ENCODE measurements at regions not wholly inside any gene's neighbourhood (a gene's known extent, or its start where the extent isn't known, plus 50 kb on each side); places are given as distances from the start of the nearest gene placed in this dataset.

- H3K36me3 ChIP-seq (ENCODE audit: control insufficient read depth, insufficient read depth, low read length): no peaks in the 10 kb centered on the region
- FAIRE-seq (no peak), DNase-seq (ENCODE audit: low read depth) (no peak)
- TF ChIP-seq CTCF (IDR thresholded peaks at IDR 0.05; ENCODE audit: insufficient read depth, low read length, severe bottlenecking): no peak
- H3K27me3 ChIP-seq (ENCODE audit: control insufficient read depth, insufficient read depth, low read length): no peaks in the 10 kb centered on the region
- no peak overlapping the region for H3K4me3 ChIP-seq (ENCODE audit: low read depth, low read length)
These were observed 60.0 kb upstream of the AJAP1 start for GRCh38 chr1:4594286-4594991.

DNA sequence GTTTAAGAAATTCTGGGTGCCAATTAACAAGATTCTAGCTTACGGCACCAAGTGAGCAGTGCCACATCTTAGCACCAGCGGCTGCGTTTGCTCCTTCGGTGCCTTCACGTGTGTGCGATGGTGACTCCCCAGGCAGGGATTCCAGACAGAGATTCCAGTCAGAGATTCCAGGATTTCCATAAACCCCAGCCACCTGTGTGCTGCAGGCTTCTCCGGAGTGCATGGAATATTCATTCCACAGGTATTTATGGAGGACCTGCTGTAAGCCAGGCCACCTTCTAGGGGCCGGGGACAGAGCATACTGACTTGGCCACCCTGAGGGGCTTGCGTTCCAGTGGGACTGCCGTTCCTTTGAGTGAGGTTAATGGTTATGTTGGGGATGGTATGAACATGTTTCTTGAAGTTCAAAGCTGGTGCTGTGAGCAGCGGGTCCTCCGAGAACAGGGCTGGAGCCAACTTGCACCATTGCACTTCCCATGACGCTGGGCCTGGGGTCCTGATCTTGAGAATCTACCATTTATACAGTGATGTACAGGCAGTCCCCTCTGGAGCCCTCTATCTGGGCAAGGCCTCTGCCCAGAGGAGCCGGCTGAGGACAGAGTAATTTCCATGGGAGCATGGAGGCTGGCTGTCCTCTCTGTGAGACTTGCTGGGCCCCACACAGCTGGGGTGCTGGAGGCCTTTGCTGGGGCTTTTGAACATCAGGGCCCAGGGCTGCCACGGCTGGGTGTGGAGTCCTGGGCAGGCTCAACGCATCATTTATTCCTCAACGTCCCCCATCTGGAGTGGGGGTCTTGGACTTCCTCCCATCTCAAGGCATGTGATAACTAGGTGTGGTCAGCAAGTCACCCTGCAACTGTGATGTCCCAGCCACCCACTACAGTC is 58.8 kb upstream of the AJAP1 start:
- no peaks in the 10 kb centered on the region for H3K36me3 ChIP-seq (ENCODE audit: control insufficient read depth, insufficient read depth, low read length)
- no peak for TF ChIP-seq CTCF (IDR thresholded peaks at IDR 0.05; ENCODE audit: insufficient read depth, low read length, severe bottlenecking)
- DNase-seq (ENCODE audit: low read depth) (no peak), FAIRE-seq (no peak)
- no peaks in the 10 kb centered on the region for H3K27me3 ChIP-seq (ENCODE audit: control insufficient read depth, insufficient read depth, low read length)
- H3K4me3 ChIP-seq (ENCODE audit: low read depth, low read length): no peak overlapping the region

DNA sequence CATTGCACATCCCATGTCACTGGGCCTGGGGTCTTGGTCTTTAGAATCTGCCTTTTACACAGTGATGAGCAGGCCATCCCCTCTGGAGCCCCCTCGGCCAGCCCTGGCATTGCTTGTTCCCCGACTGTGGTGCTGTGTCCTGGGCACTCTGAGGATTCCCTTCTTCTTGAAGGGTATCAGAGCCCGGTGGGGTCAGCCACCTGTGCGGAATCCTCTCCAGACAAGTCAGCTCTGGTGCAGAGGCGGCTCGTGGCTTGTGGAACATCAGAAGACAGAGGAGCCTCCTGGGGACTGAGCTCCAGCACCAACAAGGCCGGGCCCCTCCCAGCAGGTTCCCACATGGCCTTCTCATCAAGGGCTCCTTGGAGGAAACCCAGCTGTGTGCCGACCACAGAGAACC is 57.9 kb upstream of the AJAP1 start:
- DNase-seq (ENCODE audit: low read depth) (no peak), FAIRE-seq (no peak)
- Histone ChIP-seq H3K4me3 (ENCODE audit: low read depth, low read length) (no peak overlapping the region), H3K36me3 (ENCODE audit: control insufficient read depth, insufficient read depth, low read length) (no peaks in the 10 kb centered on the region), H3K27me3 (ENCODE audit: control insufficient read depth, insufficient read depth, low read length) (no peaks in the 10 kb centered on the region)
- TF ChIP-seq CTCF (IDR thresholded peaks at IDR 0.05; ENCODE audit: insufficient read depth, low read length, severe bottlenecking): no peak

DNA sequence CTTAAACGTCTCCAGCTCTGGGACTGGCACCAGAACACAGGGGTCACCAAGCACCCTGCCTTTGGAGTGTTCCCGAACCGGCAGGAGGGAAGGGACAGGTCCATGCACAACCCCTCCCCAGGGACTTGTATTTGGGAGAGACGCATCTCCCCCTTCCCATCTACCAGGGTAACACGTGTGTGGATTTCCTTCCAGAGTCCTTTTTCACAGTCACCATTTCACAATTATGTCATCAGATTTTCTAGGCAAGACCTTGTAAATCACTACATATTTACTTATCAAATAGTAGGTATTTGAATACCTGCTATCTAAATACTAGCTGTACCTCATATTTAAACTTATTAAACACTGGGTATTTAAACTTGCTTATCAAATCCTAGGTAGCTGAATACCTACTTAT is 57.4 kb upstream of the AJAP1 start:
- no peak for FAIRE-seq
- no peaks in the 10 kb centered on the region for H3K27me3 ChIP-seq (ENCODE audit: control insufficient read depth, insufficient read depth, low read length)
- TF ChIP-seq CTCF (IDR thresholded peaks at IDR 0.05; ENCODE audit: insufficient read depth, low read length, severe bottlenecking): no peak
- DNase-seq (ENCODE audit: low read depth): no peak
- H3K36me3 ChIP-seq (ENCODE audit: control insufficient read depth, insufficient read depth, low read length): no peaks in the 10 kb centered on the region
- no peak overlapping the region for H3K4me3 ChIP-seq (ENCODE audit: low read depth, low read length)

DNA sequence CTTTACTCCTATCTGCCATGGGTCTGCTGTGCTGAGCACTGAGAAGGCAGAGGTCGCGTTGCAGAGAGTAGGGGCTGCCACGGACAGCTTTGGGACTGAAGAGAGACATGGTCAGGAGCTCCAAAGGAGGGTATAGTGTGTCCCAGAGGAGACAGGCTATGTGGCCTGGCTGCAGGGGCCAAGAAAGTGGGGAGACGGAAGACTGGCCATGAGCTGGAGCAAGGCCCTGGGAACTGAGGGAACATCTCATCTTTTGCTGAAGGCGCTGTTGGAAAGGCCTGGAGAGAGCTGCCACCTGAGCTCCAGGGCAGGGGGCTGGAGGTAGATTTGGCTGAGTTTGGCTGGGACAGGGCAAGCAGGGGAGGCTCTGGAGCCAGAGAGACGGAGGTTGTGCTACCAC is 55.8 kb upstream of the AJAP1 start:
- H3K27me3 ChIP-seq (ENCODE audit: control insufficient read depth, insufficient read depth, low read length): no peaks in the 10 kb centered on the region
- DNase-seq (ENCODE audit: low read depth) (no peak), FAIRE-seq (no peak)
- TF ChIP-seq CTCF (IDR thresholded peaks at IDR 0.05; ENCODE audit: insufficient read depth, low read length, severe bottlenecking): no peak
- H3K4me3 ChIP-seq (ENCODE audit: low read depth, low read length): no peak overlapping the region
- no peaks in the 10 kb centered on the region for H3K36me3 ChIP-seq (ENCODE audit: control insufficient read depth, insufficient read depth, low read length)
